ENCODE measurements at regions not wholly inside any gene's neighbourhood (a gene's known extent, or its start where the extent isn't known, plus 50 kb on each side); places are given as distances from the start of the nearest gene placed in this dataset.

DNA sequence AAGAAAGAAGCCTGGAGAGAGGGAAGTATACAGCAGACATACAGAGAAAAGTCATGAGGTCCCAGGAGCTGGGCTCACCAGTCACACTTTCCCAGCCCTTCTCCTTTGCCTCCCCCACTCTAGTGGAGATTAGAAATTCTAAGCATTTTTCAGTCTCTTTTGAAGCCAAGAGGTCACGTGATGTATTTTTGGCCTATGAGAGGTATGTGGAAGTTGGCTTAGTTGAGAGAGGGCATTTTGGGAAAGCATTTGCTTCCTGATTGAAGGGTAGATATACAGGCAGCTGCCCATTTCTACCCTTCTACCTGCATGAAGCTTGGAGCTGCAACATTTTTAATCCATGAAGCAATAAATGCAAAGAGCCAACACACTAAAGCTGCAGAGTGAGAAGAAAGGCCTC is 106.0 kb upstream of the TNFAIP3 start:
- POLR2A ChIA-PET = interaction anchor here (0.9 to 1.4 kb wide), 4 partner anchors 10 to 30 kb away, joined by 3 to 5 read pairs (median 5); no protein-coding TSS in a partner anchor
- intact Hi-C loops (cut with micrococcal nuclease; ENCODE audit: unreplicated experiment) = no loop called here
- 59% methylated on average over 1 of the region's 1 CpG for WGBS (ENCODE audit: insufficient coverage, insufficient replicate concordance, low lambda C conversion rate, missing lambda C conversion rate)
- ATAC-seq (no peak), DNase-seq (ENCODE audit: low read depth, low spot score) (no peak), FAIRE-seq (no peak)
- TF ChIP-seq NFYB (IDR thresholded peaks at IDR 0.05; ENCODE audit: insufficient read depth, low read depth, low read length) (peak; percentile 53), YY1 (IDR thresholded peaks at IDR 0.05; ENCODE audit: low read depth, low read length) (no peak)
- TF ChIP-seq, protein P1, sequence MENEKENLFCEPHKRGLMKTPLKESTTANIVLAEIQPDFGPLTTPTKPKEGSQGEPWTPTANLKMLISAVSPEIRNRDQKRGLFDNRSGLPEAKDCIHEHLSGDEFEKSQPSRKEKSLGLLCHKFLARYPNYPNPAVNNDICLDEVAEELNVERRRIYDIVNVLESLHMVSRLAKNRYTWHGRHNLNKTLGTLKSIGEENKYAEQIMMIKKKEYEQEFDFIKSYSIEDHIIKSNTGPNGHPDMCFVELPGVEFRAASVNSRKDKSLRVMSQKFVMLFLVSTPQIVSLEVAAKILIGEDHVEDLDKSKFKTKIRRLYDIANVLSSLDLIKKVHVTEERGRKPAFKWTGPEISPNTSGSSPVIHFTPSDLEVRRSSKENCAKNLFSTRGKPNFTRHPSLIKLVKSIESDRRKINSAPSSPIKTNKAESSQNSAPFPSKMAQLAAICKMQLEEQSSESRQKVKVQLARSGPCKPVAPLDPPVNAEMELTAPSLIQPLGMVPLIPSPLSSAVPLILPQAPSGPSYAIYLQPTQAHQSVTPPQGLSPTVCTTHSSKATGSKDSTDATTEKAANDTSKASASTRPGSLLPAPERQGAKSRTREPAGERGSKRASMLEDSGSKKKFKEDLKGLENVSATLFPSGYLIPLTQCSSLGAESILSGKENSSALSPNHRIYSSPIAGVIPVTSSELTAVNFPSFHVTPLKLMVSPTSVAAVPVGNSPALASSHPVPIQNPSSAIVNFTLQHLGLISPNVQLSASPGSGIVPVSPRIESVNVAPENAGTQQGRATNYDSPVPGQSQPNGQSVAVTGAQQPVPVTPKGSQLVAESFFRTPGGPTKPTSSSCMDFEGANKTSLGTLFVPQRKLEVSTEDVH (IDR thresholded peaks at IDR 0.05; ENCODE audit: low read depth, partially characterized antibody) = no peak
- Histone ChIP-seq H4K20me1 (ENCODE audit: control insufficient read depth, insufficient read depth) (no peaks in the 10 kb centered on the region), H3K4me2 (ENCODE audit: control insufficient read depth, insufficient read depth) (no peak overlapping the region), H3K4me3 (no peak overlapping the region), H2AFZ (ENCODE audit: control insufficient read depth, low read depth, low read length) (no peak overlapping the region), H3K4me1 (ENCODE audit: control insufficient read depth, insufficient read depth, low read length) (peaks cover 10% of the 10 kb centered on the region), H3K36me3 (ENCODE audit: control insufficient read depth in 2 of 2, insufficient read depth in 2 of 2, low read length in 1 of 2) (no peaks in the 10 kb centered on the region), H3K9ac (ENCODE audit: control insufficient read depth, insufficient read depth, low read length) (no peak overlapping the region), H3K9me3 (replicated peaks; ENCODE audit: control insufficient read depth, insufficient read depth, low read length) (no peaks in the 10 kb centered on the region; the same call in 2 of the 3 replicates), H3K27ac (ENCODE audit: control insufficient read depth, insufficient read depth) (no peak overlapping the region), H3K27me3 (replicated peaks in 1 of 2; ENCODE audit: control insufficient read depth in 2 of 2, insufficient read depth in 2 of 2, low read length in 1 of 2) (no peaks in the 10 kb centered on the region), H3K79me2 (ENCODE audit: control insufficient read depth, insufficient read depth, low read length) (no peaks in the 10 kb centered on the region)
- in situ Hi-C loops (cut with MboI) = no loop called here
- no TSS peak for BruUV-seq (replicated peaks)
- SMC1A ChIA-PET (ENCODE audit: uncharacterized antibody, unreplicated experiment) = interaction anchor here (0.7 to 3.3 kb wide), 13 partner anchors 9 to 101 kb away, joined by 3 to 16 read pairs (median 4); no protein-coding TSS in a partner anchor
- CTCF ChIA-PET = interaction anchor here (0.8 to 1.6 kb wide), 8 partner anchors 9 to 184 kb away, joined by 3 to 6 read pairs (median 4); no protein-coding TSS in a partner anchor
- RAD21 ChIA-PET (ENCODE audit: unreplicated experiment) = interaction anchor here (1.2 kb wide), 1 partner anchor 63 kb away, joined by 3 read pairs; no protein-coding TSS in a partner anchor
